Activated CD8-positive, alpha-beta memory T cell treated with anti-CD3 and anti-CD28 coated beads for 24 hours (primary cell): ENCODE measurements at regions not wholly inside any gene's neighbourhood (a gene's known extent, or its start where the extent isn't known, plus 50 kb on each side); places are given as distances from the start of the nearest gene placed in this dataset.

ENCODE experiments used
- DNase-seq: peaks from one replicate; pipeline ENCODE4 v3.0.0-alpha.2; 2020

- DNase-seq, result no peak
Observed at GRCh38 chr3:16810593-16811367, 74.0 kb upstream of the PLCL2 start.

GRCh38 chr3:16811950-16812349 lies 72.8 kb upstream of the PLCL2 start:
- DNase-seq, result no peak

GRCh38 chr3:16813336-16813735 lies 71.4 kb upstream of the PLCL2 start:
- DNase-seq, result no peak

- DNase-seq, result no peak
Observed at GRCh38 chr3:16816048-16816780, 68.5 kb upstream of the PLCL2 start.

GRCh38 chr3:16817197-16817596 lies 67.6 kb upstream of the PLCL2 start:
- no peak for DNase-seq

GRCh38 chr3:16818194-16818593 lies 66.6 kb upstream of the PLCL2 start:
- DNase-seq, result no peak

GRCh38 chr3:16818945-16819344 lies 65.8 kb upstream of the PLCL2 start:
- DNase-seq, result no peak

GRCh38 chr3:16820485-16820884 lies 64.3 kb upstream of the PLCL2 start:
- DNase-seq, result no peak

- DNase-seq, result no peak
Observed at GRCh38 chr3:16821053-16821452, 63.7 kb upstream of the PLCL2 start.

- DNase-seq, result no peak
Observed at GRCh38 chr3:16824081-16824696, 60.6 kb upstream of the PLCL2 start.

GRCh38 chr3:16825617-16826204 lies 59.0 kb upstream of the PLCL2 start:
- DNase-seq, result no peak

GRCh38 chr3:16828815-16829214 lies 55.9 kb upstream of the PLCL2 start:
- DNase-seq, result no peak

- no peak for DNase-seq
Observed at GRCh38 chr3:16831846-16832245, 52.9 kb upstream of the PLCL2 start.

- no peak for DNase-seq
Observed at GRCh38 chr3:16834214-16834613, 50.5 kb upstream of the PLCL2 start.

- DNase-seq, result no peak
Observed at GRCh38 chr3:16834753-16835152, 50.0 kb upstream of the PLCL2 start.
